ENCODE measurements at regions not wholly inside any gene's neighbourhood (a gene's known extent, or its start where the extent isn't known, plus 50 kb on each side); places are given as distances from the start of the nearest gene placed in this dataset.

GRCh38 chrY:19095460-19095859, 321.9 kb upstream of the HSFY2 start:
- TF ChIP-seq CTCF (IDR thresholded peaks at IDR 0.05; ENCODE audit: low read depth, low read length, missing input control) (no peak), TAF1 (conservative IDR thresholded peaks at IDR 0.05) (no peak), GABPA (IDR thresholded peaks at IDR 0.05 in 1 of 2, conservative IDR thresholded peaks at IDR 0.05 in 1 of 2) (no peak), ZBTB33 (IDR thresholded peaks at IDR 0.05) (no peak), RAD21 (IDR thresholded peaks at IDR 0.05) (no peak), JUND (IDR thresholded peaks at IDR 0.05) (no peak), SP1 (IDR thresholded peaks at IDR 0.05) (no peak), FOXA1 (IDR thresholded peaks at IDR 0.05) (no peak), EGR1 (IDR thresholded peaks at IDR 0.05; ENCODE audit: low read depth in 2 of 2) (no peak), MAX (IDR thresholded peaks at IDR 0.05) (no peak), ATF3 (IDR thresholded peaks at IDR 0.05) (no peak), RXRA (IDR thresholded peaks at IDR 0.05) (no peak), HNF4A (conservative IDR thresholded peaks at IDR 0.05) (no peak)

Data from liver (tissue), 3 donors.